CD4-positive, alpha-beta T cell treated with Interleukin-2 at 100 ng/mL for 4 hours (primary cell): ENCODE measurements at regions not wholly inside any gene's neighbourhood (a gene's known extent, or its start where the extent isn't known, plus 50 kb on each side); places are given as distances from the start of the nearest gene placed in this dataset.

ENCODE experiments used
- DNase-seq: peaks from one replicate; pipeline ENCODE4 v3.0.0-alpha.2; 2020; ENCODE audit warnings: low spot score

DNA sequence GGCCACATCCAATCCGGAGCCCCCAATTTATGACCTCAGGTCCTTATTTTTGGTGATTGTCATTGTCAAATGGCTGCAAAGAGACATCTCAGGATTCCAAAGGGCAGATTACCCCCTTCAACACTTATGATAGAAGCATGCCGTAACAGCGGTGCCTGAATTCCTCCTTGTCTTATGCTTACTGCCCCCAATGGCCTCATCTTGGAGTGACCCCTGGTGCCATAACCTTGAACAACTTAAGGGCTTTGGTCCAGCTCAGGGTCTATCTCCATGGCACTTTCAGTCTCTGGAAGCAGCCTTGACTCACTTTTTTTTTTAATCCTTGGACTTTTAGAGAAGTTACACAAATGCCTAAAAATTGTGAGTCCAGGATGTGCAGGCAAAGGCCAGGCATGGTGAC is 171.6 kb upstream of the ZNF507 start:
- no peak for DNase-seq

DNA sequence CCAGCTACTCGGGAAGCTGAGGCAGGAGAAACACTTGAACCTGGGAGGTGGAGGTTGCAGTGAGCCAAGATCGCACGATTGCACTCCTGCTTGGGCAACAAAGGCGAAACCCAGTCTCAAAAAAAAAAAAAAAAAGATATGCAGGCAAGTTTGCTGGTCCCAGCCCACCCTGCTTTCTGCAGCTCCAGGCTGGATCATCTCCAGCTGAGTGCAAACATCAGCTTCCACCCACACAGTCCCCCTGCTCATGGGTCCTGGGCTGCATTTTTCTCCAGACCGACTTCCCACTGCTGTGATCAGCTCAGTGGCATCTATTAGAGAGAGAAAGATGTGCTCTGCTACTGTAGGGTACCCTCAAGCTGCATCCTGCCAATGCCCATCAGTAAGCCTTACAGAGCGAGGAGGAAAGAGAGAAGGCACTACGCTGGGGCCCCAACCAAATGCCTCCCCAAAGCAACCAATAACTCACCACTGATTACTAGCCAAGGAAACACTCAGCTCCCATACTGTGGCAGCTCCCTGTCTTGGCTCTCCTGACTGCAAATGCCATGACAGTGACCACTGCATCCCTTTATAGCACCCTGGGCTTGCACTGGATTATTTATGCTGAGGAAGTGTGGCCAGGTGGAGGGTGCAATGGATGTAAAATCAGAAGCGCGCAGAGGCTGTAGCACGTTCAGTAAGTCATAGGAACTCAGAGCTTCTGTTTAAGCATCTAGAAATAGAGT is 170.9 kb upstream of the ZNF507 start:
- no peak for DNase-seq

DNA sequence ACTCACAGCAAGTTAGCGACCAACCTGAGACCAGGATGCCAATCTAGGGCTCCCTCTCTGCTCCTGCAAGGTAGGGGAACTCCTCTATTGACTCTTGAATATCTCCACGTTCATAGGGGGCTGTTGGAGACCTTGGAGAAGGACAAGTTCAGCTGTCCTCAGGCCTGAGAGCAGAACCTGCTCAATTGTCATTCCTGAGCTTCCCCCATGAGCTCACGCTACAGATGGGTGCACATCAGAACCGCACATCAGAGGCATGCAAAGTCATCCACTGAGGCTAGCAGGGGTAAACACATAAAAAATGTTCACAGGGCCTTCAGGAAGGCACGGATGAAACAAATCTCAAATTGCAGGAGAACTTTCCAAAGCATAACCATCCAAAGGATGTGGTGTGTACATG is 168.8 kb upstream of the ZNF507 start:
- no peak for DNase-seq

- DNase-seq = no peak
Measured at GRCh38 chr19:32177686-32178085, 167.7 kb upstream of the ZNF507 start.

GRCh38 chr19:32178401-32178800 is 167.0 kb upstream of the ZNF507 start:
- DNase-seq = no peak

DNA sequence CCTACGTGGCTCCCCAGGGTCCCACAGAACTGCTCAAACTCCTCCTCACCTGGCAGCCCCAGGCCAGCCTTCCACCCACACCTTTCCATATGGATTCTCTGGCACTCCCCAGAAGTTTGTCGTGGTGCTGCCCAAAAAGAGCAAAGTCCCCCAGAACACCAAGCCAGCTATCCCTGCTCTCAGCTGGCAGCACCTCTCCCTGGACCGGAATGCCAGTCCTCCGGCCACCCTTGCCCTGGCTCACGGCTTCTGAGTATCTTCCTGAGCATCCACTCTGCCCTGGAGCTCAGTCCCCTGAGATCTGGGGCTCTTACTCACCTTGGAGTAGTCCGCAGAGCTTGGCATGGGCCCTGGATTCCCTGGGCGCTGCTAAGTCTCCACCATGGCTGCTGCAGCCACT is 166.5 kb upstream of the ZNF507 start:
- DNase-seq = no peak

DNA sequence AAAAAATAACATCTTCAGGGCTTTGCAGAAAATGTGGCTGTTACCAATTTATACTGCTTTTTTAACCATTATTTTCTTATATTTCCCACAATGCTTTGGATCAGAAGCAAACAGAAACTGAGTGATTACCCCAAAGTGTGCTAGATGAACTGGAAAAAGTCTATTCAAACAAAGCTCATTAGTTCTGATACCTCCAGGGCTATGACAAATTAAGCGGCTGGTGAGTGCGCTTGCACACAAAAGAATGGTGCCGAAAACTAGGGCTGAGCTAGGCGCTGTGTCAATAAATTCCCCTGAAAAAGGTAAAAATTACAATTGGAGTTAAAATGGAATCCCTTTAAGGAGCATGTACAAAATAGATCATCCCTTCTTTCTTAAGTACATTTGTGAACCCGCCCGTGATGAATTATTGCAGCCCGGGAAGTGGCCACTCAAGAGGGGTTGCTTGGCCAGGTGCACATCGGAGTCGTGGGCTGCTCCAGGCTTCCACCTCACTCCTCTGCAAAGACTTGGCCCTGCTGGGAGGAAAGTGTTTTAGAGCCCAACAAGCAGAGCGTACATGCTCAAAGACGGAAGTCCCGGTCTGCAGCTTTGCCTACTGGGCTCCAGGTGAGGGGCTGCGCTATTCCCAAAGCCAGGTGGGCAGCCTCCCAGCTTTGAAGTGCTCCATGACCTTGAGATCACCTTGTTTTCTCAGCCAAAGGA is 164.0 kb upstream of the ZNF507 start:
- no peak for DNase-seq

DNA sequence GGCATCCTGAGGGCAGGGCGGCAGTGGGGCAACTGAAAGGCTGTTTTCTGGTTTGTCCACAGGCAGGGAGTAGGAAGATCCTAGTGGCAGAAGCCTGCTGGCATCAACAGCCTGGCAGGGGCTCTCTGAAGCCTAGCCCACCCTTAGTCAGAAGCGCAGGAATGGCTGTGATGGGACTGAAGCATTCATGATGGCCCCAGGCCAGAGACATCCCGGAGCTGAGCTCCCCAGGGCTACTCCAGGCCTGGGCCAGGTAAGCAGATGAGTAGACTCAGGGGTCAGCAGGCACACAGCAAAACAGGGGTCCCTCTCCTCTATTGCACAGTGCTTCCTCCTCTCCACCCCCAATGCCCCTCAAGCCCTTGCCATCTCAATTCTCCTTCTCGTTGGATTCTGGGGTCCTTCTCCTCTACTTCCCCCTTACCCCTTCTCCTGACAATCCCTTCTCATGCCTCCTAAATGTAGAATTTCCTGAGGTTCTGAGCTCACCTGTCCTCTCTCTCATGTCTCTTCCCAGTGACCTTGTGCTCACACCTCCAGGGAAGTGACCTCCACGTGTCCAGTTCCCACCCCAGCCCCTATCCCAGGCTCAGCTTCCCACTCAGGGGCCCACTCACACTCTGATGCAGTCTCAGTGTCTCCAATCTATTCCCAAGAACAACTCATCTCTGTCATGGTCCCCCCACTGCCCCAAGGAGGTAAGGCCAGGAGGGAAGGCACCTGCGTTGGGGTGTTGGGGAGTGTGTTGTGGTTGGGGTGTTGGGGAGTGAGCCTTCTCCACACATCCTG is 158.7 kb upstream of the ZNF507 start:
- no peak for DNase-seq

GRCh38 chr19:32188921-32189320 is 156.5 kb upstream of the ZNF507 start:
- DNase-seq = no peak

DNA sequence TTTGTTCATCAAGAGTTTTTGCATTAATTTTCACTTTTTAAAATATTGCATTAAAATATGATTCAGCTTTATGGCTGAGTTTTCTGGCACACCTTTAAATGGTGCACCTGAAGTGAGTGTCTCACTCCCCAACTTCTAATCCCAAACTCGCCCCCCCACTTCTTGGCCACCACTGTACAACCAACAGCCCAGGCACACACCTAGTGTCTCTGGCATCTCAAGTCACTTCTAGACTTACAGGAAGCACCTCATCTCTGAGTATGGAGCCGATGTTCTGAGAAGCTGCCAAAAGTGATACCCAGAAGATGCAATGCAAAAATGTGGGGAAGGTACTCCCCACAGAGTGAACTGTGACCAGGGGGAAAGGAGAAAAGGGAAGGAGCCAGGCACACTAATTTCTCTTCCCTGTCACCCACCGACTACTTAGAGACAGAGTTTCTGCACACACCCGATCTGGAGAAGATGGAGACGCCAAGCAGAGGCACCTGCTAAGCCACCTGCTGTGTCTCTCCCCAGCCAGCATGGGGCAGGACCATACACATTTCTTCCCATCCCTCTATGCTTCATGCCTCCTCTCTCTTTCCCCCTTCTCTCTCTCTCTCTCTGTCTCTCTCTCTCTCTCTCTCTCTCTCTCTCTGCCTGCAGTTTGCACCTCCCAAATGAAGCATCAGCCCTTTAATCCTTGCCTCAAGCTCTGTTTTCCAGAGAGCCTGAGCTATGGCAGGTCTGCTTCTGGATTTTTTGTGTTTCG is 155.3 kb upstream of the ZNF507 start:
- DNase-seq = no peak

DNA sequence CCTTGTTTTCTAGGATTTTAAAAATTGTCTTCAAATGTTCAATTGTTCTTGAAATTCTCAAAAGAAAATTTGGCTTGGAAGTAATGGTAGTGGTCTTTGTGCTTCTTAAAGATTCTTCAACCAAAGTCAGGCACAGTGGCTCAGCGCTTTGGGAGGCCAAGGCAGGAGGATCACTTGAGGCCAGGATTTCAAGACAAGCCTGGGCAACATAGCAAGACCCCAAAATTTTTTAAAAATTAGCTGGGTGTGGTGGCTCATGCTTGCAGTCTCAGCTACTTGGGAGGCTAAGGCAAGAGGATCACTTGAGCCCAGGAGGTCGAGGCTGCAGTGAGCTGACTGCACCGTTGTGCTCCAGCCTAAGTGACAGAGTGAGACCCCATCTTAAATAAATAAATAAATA is 153.5 kb upstream of the ZNF507 start:
- DNase-seq = no peak

DNA sequence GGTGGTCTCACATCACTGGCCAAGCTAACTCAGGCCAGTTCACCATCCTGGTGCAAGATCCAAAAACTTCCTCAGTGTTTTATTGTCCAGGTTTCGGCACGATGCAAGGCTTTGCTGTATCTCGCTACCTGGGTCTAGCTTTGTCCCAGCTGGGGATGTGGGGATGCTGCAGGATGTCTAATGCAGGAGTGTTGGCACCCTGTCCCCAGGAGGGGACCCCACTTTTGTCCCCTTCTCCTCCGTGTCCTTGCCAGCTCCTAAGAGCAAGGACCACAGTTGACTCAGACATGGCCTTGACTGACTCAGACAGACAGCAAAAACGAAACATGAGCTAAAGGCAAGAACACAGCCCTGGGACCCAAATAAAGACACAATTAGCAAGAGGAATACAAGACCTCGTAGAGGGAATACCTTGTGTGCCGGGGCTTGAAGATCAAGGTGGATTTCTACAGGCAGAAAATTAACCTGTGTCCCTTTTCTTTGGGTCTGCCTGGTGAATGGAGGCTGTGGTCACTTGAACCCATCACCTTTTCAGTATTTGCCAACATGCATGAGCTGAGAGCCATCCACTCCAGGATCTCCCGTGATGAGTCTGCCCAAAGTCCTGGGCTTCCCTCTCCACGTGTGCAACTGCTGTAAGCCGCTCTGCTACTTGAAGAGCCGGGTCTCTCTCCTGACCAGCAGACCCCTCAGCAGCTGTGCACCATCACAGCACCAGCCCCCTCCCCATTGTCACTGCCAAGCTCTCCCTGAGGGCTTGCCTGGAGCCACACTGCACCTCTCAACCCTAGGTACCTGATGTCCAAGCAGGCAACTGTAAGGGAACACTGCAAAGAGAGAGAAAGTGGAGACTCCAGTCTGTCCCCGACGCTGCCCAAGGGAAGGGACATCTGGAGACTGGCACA is 149.5 kb upstream of the ZNF507 start:
- no peak for DNase-seq

- no peak for DNase-seq
Measured at GRCh38 chr19:32196690-32197420, 148.6 kb upstream of the ZNF507 start.

GRCh38 chr19:32197896-32198882 is 147.2 kb upstream of the ZNF507 start:
- no peak for DNase-seq

DNA sequence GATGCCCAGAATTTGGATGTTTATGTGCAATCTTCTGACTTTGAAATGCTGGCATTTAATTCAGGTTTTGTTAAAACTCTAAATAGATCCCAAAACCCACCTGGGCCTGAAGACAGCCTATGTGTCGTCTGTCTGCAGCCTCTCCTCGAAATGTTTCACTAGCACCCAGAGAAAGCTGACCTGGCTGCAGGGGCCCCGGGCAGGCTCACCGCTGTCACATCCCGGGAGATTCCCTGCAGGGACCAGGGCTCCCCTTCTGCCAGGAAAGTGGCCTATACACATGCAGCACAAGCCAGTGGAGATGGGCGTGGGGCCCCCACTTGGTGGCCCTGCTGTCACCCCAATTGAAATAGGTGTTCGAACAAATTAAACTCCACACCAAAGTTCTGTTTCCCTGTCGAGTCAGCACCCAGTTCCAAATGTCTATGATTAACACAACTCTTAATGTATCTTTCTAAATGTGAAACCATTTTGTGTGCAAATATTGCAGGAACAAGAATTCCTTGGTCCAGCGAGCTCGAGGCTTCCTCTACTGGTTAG is 145.8 kb upstream of the ZNF507 start:
- DNase-seq = no peak

GRCh38 chr19:32200312-32201038 is 144.9 kb upstream of the ZNF507 start:
- no peak for DNase-seq

DNA sequence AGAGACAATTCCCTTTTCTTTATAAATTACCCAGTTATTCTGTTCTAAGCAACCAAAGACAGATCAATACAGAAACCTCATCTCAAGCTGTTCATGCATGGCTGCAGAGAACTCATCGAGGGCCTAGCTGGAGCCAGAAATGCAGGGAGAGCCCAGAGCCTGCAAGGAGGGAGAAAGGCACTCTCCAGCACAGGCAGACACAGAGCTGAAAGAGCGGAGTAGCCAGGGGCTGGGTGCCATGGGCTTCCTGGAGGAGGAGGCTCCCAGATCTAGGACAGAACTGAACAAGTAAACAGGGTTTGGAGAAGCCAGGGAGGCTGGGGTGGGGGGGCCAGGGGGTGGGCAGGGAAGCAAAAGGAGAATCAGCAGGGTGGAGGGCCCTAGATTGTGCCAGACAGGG is 144.2 kb upstream of the ZNF507 start:
- DNase-seq = no peak

- no peak for DNase-seq
Measured at GRCh38 chr19:32201636-32202051, 143.8 kb upstream of the ZNF507 start.
